MM.1S (cell line): ENCODE measurements at regions not wholly inside any gene's neighbourhood (a gene's known extent, or its start where the extent isn't known, plus 50 kb on each side); places are given as distances from the start of the nearest gene placed in this dataset.

Experiments used
- DNase-seq: peaks from one replicate; pipeline ENCODE4 v3.0.0-alpha.2; 2015
- H2AFZ ChIP-seq: fragments of 300-600 bp; sonication (generic); 2 replicates; pipeline ENCODE4 v1.6.0; 2016; ENCODE audit warnings: antibody characterized with exemption, low read length
- H3F3A ChIP-seq: fragments of 300-600 bp; sonication (generic); 2 replicates; pipeline ENCODE4 v1.6.1; 2016; ENCODE audit warnings: mild to moderate bottlenecking, antibody characterized with exemption, low read length, moderate library complexity, mixed read lengths; ENCODE audit not compliant: insufficient read depth
- H3K27ac ChIP-seq: fragments of 300-600 bp; sonication (generic); 2 replicates; pipeline ENCODE4 v1.5.1; 2016; ENCODE audit warnings: mild to moderate bottlenecking, low read length
- H3K27me3 ChIP-seq: fragments of 300-600 bp; sonication (generic); replicated peaks from 2 replicates; pipeline ENCODE4 v1.6.0; 2016; ENCODE audit warnings: low read length; ENCODE audit not compliant: insufficient read depth
- H3K36me3 ChIP-seq: fragments of 300-600 bp; sonication (generic); replicated peaks from 2 replicates; pipeline ENCODE4 v1.6.1; 2016; ENCODE audit warnings: mild to moderate bottlenecking, low read length, mixed read lengths; ENCODE audit not compliant: insufficient read depth
- H3K4me1 ChIP-seq: fragments of 300-600 bp; sonication (generic); 2 replicates; pipeline ENCODE4 v1.6.1; 2016; ENCODE audit warnings: low read length, mixed read lengths
- H3K4me2 ChIP-seq: fragments of 300-600 bp; sonication (generic); 2 replicates; pipeline ENCODE4 v1.6.0; 2016; ENCODE audit warnings: low read depth, low read length
- H3K4me3 ChIP-seq: fragments of 300-600 bp; sonication (generic); 2 replicates; pipeline ENCODE4 v1.5.1; 2016; ENCODE audit warnings: low read length, mixed read lengths
- H3K79me2 ChIP-seq: fragments of 300-600 bp; sonication (generic); 2 replicates; pipeline ENCODE4 v1.6.1; 2016; ENCODE audit warnings: mixed run types, low read length, mixed read lengths
- H3K9ac ChIP-seq: fragments of 300-600 bp; sonication (generic); 2 replicates; pipeline ENCODE4 v1.6.1; 2016; ENCODE audit warnings: low read length, mixed read lengths
- H3K9me2 ChIP-seq: fragments of 300-600 bp; sonication (generic); replicated peaks from 2 replicates; pipeline ENCODE4 v1.6.1; 2016; ENCODE audit warnings: mild to moderate bottlenecking, low read length, mixed read lengths; ENCODE audit not compliant: insufficient read depth
- H3K9me3 ChIP-seq: fragments of 300-600 bp; sonication (generic); replicated peaks from 2 replicates; pipeline ENCODE4 v1.6.1; 2016; ENCODE audit warnings: mild to moderate bottlenecking, low read length, mixed read lengths; ENCODE audit not compliant: insufficient read depth
- H4K20me1 ChIP-seq: fragments of 300-600 bp; sonication (generic); 2 replicates; pipeline ENCODE4 v1.6.1; 2016; ENCODE audit warnings: mild to moderate bottlenecking, low read length, moderate library complexity, mixed read lengths; ENCODE audit not compliant: insufficient read depth
- CTCF ChIP-seq: fragments of 300-600 bp; sonication (generic); IDR thresholded peaks from 2 replicates; pipeline ENCODE4 v1.5.1; 2016; ENCODE audit warnings: antibody characterized with exemption, low read length, mixed read lengths
- EZH2 ChIP-seq: fragments of 300-600 bp; sonication (generic); optimal IDR thresholded peaks from 2 replicates; pipeline ENCODE3; 2017; ENCODE audit warnings: low read depth, mild to moderate bottlenecking, antibody characterized with exemption, low read length, mixed read lengths
- EZH2phosphoT487 ChIP-seq: fragments of 300-600 bp; sonication (generic); IDR thresholded peaks from 2 replicates; pipeline ENCODE4 v1.6.1; 2018; ENCODE audit warnings: antibody characterized with exemption, low read length

- Histone ChIP-seq H2AFZ (peak overlapping the region; percentile 3), H3K36me3 (no peaks in the 10 kb centered on the region), H3K4me1 (peaks cover 37% of the 10 kb centered on the region), H3K4me3 (no peak overlapping the region), H3K27ac (peak overlapping the region; percentile 71), H3K9ac (peak overlapping the region; percentile 15; the same call in 1 of the 2 replicates), H3F3A (peaks cover 11% of the 10 kb centered on the region), H3K27me3 (no peaks in the 10 kb centered on the region), H3K79me2 (no peaks in the 10 kb centered on the region), H3K9me3 (no peaks in the 10 kb centered on the region), H3K9me2 (no peaks in the 10 kb centered on the region), H4K20me1 (no peaks in the 10 kb centered on the region), H3K4me2 (peak overlapping the region; percentile 52)
- TF ChIP-seq EZH2phosphoT487, result no peak
- TF ChIP-seq CTCF, result peak; percentile 26
- TF ChIP-seq EZH2, result no peak
- peak; percentile 83 for DNase-seq
Measured at GRCh38 chr1:177817937-177818875, 151.7 kb downstream of the SEC16B start.

GRCh38 chr1:177812650-177813049, 157.2 kb downstream of the SEC16B start:
- H3K9me2 ChIP-seq, result no peaks in the 10 kb centered on the region
- H3K4me2 ChIP-seq, result no peak overlapping the region
- no peak overlapping the region for H3K9ac ChIP-seq
- no peak overlapping the region for H3K27ac ChIP-seq
- no peaks in the 10 kb centered on the region for H3K79me2 ChIP-seq
- H3K36me3 ChIP-seq, result no peaks in the 10 kb centered on the region
- H3K4me3 ChIP-seq, result no peak overlapping the region
- no peaks in the 10 kb centered on the region for H3K9me3 ChIP-seq
- no peak overlapping the region for H2AFZ ChIP-seq
- H4K20me1 ChIP-seq, result no peaks in the 10 kb centered on the region
- no peak for TF ChIP-seq EZH2
- TF ChIP-seq EZH2phosphoT487, result no peak
- no peak for TF ChIP-seq CTCF
- H3K27me3 ChIP-seq, result no peaks in the 10 kb centered on the region
- no peak for DNase-seq
- peaks cover 24% of the 10 kb centered on the region for H3K4me1 ChIP-seq
- H3F3A ChIP-seq, result peaks cover 9% of the 10 kb centered on the region

GRCh38 chr1:177812144-177812543, 157.7 kb downstream of the SEC16B start:
- peaks cover 9% of the 10 kb centered on the region for H3F3A ChIP-seq
- H4K20me1 ChIP-seq, result no peaks in the 10 kb centered on the region
- H3K9ac ChIP-seq, result no peak overlapping the region
- no peak overlapping the region for H2AFZ ChIP-seq
- H3K4me2 ChIP-seq, result no peak overlapping the region
- peaks cover 18% of the 10 kb centered on the region for H3K4me1 ChIP-seq
- TF ChIP-seq CTCF (no peak), EZH2phosphoT487 (no peak), EZH2 (no peak)
- H3K9me3 ChIP-seq, result no peaks in the 10 kb centered on the region
- H3K79me2 ChIP-seq, result no peaks in the 10 kb centered on the region
- no peaks in the 10 kb centered on the region for H3K9me2 ChIP-seq
- no peak overlapping the region for H3K27ac ChIP-seq
- no peak for DNase-seq
- H3K27me3 ChIP-seq, result no peaks in the 10 kb centered on the region
- no peaks in the 10 kb centered on the region for H3K36me3 ChIP-seq
- no peak overlapping the region for H3K4me3 ChIP-seq
